Cerebellar cortex (tissue), 1 donor: ENCODE measurements at regions not wholly inside any gene's neighbourhood (a gene's known extent, or its start where the extent isn't known, plus 50 kb on each side); places are given as distances from the start of the nearest gene placed in this dataset.
"Not testable (repeated sequence)": the region's sequence is repeated elsewhere in the genome, so short reads cannot be mapped to it uniquely, and the experiment has no call there.

Source experiments
- DNase-seq: peaks from one replicate; pipeline ENCODE4 v3.0.0-alpha.2; 2015; ENCODE audit warnings: low spot score

DNA sequence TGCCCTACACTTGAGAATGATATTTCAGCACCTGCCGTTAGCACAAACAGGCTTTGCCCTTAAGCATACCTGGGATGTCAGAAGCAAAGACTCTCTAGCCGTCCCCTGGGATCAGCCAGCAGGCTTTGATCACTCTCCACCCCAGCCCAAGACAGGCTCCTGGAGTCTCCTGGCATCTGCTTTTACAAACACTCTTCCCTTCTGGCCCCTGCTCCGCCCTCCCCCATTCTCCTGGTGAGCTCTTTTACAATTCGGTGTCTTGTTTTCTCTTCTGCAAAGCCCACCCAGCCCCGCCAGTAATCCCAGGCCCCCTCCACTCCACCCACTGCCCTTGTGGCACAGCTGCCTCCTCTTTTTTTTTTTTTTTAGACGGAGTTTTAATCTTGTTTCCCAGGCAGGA lies 50.4 kb downstream of the KATNIP start:
- DNase-seq = no peak

DNA sequence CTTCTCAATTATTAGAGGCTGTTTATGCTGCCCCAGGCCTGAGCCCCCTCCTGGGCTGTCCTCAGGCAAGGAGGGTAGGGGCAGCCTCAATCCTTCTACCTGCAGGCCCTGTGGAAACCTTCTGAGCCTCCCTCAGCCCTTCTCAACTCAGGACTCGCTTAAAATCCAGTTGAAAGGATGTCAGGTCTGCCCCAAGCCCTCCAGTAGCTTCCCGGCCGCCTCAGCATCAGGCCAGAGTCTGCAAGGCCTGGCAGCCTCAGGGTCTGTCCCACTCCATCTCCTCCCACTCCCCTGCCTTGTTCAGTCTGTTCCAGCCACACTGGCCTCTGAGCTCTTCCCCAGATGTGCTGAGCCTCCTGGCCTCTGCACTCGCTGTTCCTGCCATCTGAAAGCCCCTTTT lies 52.2 kb downstream of the KATNIP start:
- no peak for DNase-seq

DNA sequence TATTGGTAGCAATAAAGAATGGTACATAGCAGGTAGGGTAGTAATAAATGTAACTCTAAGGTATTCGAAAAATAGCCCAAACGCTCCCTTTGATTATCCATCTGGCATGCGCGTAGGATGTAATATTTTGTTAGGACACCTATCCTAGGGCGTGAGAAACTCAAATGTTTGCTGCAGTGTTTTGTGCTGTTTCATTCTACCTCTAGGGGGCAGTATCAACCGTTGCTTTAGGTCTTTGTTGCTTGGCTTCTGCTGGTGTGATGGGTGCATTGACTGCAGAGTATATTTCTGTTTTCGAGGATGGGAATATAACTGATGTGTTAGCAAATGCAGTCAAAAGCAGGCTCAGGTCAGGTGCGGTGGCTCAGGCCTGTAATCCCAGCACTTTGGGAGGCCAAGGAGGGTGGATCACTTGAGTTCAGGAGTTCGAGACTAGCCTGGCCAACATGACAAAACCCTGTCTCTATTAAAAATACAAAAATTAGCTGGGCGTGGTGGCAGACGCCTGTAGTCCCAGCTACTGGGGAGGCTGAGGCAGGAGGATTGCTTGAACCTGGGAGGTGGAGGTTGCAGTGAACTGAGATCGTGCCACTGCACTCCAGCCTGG lies 55.7 kb downstream of the KATNIP start:
- peak; percentile 57 for DNase-seq

DNA sequence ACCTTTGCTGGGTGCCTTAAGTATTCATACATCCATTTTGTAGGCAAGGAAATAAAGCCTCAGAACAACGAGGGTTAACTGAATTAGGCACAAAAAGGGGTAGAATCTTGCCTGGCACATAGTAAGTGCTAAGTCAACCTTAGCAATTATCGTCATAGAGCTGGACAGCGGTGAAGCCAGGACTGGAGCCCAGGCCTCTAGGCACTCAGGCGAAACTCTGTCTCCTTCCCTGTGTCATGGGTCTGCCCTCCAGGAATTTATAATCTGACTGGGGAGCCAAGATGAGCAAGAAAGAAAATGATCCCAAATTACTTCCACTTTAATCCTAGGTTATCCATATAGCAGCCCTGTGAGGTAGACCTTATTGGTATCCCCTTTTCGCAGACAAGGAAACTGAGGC lies 61.4 kb downstream of the KATNIP start:
- no peak for DNase-seq

DNA sequence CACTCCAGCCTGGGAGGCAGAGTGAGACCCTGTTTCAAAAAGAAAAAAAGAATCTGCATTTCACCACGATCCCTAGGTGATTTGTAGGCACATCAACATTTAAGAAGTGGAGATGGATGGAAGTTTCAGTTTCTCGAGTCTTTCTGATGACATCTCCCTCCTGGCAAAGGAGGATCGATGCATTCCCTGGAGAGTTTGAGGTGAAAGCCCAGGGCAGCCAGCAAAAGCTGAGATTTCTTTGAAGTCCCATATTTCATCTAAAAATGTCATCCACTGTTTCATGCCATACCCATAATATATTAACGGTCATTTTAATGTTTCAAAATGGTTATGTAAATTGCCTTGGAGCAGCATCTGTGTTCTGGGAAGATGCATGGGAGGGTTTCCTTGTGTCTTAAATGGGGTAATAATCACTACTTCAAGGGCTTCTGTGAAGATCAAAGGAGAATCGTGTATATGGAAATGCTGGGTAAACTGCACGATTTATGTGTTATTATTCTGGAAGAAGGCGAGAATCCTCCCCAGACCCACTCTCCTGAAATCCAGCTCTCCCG lies 63.4 kb downstream of the KATNIP start:
- DNase-seq = no peak

DNA sequence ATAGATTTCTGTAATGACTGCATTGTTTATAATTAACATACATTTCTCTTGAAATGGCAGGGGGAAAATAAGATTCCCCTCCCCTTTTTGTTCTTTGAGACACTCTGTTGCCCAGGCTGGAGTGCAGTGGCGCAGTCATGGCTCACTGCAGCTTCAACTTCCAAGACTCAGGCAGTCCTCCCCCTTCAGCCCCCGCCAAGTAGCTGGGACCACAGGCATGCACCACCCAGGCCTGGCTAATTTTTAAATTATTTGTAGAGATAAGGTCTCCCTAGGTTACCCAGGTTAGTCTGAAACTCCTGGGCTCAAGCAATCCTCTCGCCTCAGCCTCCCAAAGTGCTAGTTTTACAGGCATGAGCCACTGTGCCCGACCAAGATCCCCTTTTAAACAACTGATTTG lies 67.7 kb downstream of the KATNIP start:
- DNase-seq = no peak

DNA sequence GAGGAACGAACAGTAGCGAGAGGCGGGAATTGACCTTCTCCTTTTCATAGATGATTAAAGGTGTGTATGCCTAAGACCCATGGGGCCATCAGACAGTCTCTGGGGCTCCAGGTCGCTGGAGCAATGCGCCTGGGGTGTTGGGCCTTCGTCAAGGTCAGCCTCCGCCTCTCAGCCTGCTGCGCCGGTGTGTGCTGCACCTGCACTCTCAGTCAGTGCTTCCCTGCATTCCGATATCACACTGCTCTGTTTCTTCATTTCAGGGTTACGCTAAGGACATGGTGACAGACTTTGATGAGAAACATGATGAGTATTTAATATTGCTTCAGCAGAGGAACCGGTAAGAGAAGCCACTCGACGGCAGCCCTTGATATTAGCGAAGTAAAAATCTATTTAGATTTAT lies 68.2 kb downstream of the KATNIP start:
- DNase-seq = no peak

DNA sequence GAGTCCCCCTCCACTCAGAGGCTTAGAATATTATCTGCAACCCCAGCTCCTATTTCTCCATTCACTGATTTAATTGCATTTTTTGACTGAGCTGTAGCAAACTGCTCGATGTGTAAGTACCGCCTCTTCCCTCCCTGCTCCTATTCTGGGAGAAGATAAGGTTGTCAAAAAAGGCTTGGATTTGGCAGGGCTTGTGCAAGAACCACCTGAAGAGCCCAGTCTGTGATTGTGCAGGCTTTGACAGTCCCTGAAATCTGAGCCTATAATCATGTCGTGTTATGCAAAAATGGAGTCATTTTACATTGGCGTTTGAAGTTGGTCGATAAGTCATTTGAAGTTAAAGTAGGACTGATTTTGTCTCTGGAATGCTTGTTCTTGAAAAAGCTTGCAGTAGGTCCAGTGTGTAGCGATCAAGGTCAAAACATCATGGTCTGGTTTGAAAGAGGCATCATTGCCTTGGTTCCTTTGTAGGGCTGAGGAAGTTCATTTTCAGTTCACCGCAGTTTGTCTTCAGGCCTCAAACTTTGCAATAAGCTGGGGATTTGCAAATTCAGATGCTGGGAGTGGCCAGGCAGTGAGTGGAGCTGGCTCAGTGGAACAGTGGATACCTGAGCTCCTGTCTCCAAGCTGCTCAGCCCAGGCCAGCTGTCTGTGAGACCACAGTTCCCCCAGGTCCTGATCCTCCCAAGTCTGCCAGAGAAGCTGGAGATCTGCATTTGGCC lies 68.8 kb downstream of the KATNIP start:
- DNase-seq = no peak

DNA sequence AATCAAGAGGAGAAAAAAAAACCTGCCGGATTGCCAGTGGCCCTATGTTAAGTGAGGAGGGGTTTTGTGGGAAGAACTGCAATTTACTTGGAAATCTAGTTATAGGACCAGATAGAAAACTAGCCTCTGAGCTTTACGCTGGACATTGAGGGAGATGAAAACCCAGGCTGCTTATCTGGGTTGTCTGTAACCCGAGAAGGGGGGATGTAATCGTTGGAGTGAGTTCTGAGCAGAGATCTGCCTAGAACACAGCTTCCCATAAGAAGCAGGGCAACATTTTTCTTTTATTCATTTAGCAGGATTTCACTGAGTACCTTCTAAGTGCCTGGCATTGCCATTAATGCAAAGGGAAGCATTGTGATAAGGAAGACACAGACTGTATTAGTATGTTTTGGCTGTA lies 70.6 kb downstream of the KATNIP start:
- DNase-seq = no peak

DNA sequence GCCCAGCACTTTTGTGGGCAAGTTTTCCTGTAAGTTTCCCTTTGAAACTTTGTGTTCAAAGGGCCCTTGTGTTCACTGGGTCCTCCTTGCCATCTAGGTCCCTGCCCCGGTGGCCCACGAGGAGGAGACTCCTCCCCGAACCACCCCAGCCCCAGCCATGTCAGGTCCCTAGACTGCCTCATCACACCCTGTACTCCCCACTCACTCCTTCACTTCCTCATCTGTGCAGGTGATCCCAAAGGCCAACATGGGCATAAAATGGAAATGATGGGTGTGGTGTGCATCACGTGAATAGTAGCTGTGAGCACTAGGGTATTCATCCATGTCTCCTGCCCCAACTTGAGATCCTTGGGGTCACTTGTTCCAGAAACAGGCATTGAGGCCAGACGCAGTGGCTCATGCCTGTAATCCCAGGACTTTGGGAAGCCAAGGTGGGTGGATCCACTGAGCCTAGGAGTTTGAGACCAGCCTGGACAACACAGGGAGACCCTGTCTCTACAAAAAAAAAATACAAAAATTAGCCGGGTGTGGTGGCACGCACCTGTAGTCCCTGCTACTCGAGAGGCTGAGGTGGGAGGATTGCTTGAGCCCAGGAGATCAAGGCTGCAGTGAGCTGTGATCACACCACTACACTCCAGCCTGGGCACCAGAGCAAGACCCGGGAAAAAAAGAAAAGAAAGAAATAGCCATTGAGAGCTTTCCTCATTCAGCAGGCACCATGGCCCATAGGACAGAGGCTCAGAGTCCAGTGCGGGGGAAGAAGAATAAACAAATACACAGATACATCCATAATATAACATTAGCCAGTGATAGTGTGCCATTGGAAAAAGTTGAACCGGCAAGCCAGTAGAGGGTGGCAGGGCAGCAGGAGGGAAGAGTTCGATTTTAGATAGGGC lies 74.5 kb downstream of the KATNIP start:
- no peak for DNase-seq

DNA sequence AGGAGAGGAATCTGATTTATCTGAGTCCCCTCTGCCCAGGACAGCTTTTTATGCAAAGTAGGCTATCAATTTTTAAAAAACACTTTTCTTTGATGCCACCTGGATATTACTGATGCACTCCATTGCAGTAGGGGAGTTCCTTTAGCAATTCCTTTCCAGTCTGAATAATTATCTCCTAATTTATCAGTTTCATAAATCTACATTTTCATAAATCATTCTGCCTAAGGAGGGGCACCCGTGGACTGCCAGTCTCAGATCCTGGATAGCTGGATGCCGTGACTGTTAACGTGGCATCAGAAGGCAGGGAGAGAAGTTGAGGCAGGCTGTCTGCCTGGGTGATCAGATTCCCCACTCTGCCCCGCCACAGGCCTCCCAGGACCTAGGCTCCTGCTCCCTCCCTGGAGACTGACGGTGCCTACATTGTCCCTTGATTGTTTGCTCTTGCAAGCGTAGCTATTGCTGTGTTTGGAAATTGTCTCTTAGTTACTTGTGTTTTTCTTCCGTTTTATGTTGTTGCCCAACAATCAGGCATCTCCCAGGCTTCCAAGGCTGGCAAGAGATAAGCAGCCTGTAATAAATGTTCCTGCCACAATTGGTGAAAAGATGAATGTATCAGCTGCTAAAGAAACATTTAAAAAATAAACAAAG lies 75.2 kb downstream of the KATNIP start:
- DNase-seq = no peak

DNA sequence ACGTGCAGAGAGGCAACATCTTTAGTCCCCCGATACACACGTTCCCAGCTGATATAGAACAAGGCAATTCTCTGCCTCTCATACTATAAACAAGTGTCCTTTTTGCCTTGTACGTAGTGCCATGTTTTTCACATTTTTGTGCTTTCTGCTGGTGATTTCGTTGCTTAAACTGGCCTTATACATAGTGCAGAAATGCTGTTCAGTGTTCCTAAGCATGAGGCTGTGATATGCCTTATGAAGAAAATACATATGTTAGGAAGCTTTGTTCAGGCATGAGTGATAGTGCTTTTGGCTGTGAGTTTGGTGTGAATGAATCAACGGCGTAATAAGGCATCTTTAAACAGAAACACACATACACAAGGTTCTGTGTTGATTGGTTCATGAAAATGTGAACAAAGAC lies 77.2 kb downstream of the KATNIP start:
- DNase-seq = no peak

DNA sequence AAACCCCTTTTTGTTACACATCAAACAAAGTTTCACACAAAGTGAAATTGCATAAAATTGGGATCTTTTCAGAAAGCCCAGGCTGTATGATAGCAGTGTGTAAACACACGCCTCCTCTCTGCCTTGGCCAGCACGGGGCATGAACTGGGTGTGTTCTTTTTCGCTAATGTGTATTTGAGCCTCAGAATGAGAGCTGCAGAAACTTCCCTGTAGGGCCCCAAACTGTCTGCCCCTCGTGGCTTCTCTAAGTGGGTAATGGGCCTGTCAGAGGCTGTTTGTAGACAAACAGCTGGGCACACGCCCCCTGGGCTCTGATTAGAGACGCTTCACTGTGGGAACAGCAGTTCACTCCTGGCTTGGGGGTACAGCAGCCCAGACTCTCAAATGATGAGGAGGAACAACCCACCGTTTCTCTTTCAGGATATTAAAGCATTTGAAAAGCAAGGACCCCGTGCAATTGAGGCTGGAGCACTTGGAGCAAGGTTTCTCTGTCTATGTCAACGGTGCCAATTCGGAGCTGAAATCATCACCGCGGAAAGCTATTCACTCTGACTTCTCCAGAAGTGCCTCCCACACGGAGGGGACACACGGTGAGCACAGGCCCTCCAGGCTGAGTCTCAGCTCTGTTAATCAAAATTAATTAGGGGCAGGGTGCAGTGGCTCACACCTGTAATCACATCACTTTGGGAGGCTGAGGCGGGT lies 78.4 kb downstream of the KATNIP start:
- DNase-seq = no peak

DNA sequence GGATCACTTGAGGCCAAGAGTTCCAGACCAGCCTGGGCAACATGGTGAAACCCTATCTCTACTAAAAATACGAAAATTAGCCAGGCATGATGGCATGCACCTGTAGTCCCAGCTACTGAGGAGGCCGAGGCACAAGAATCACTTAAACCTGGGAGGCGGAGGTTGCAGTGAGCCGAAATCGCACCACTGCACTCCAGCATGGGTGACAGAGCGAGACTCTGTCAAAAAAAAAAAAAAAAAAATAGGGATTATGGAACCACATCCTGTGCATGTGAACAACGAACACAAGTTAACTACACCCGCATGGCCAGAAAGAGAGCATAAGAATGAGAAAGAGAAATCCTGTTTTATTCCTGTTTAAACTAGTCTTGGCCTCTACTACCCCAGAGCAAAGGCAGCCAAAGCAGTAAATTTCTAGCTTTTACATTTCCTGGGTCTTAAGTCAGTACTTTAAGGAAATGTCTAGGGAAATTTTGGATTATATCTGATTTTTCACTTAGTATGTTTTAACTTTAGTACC lies 79.1 kb downstream of the KATNIP start:
- not testable (repeated sequence) for DNase-seq

DNA sequence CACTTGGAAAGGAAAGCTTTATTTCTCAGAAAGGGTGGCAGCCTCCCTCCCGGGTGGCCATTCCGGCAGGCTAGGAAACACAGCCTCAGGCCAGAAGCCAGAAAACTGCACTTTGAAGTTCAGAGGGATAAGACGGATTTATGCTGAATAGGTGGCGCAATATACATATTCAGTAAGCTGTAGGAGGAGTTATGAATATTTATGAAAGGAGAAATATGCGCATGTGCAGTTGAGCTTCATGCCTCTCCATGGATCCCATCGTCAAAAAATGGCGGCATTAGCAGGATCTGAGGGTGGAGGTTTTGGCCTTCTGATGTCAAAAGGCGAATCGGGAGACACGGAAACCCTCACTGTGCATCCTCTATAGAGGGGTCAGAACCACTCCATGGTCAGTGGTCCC lies 82.3 kb downstream of the KATNIP start:
- no peak for DNase-seq

DNA sequence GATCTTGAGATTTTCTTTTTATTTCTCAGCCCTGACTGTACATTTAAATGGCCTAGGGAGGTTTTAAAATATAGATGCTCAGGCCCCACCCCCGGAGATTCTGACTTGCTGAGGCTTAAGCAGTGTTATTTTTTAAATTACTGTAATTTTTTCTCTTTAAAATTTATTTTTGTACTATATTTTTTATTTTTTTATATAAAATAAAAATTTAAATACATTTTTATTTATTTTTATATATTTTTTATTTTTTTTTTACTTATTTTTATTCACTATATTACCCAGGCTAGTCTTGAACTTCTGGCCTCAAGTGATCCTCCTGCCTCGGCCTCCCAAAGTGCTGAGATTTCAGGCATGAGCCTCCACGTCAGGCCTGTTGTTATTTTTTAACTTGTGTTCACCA lies 83.3 kb downstream of the KATNIP start:
- DNase-seq = no peak

DNA sequence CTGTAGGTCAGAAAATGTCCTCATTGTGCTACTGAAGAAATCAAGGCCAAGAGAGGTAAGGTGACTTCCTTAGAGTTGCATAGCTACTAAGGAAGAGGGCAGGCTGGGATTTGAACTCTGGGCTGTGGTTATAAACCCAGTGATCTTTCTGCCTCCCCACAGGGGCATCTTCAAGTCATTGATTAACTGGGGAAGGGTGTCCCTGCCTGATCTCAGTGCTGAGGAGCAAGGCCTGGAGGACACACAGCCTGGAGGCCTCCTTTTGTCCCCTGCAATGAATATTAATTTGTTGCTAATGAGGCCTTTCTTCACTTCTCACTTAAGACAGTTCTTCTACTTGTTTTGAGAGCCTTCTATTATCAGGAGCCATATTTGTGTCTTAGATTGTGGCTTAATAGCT lies 83.8 kb downstream of the KATNIP start:
- DNase-seq = no peak

DNA sequence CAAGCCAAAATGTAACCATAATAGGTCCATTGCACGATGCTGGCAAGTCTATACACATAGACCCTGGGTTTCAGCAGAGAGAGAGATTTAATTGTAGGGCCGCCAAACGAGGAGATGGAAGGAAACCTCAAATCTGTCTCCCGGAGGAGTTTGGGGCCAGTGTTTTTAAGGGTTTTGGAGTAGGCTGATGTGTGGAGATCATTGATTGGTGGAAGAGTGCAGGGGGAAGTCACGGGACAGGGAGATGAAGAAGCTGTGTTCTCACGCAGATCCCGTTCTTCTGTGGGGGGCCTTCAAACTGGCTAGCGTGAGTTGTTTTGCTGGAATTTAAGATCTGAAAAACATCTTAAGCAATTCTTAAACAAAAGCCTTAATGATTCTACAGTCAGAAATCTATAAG lies 84.8 kb downstream of the KATNIP start:
- DNase-seq = no peak

DNA sequence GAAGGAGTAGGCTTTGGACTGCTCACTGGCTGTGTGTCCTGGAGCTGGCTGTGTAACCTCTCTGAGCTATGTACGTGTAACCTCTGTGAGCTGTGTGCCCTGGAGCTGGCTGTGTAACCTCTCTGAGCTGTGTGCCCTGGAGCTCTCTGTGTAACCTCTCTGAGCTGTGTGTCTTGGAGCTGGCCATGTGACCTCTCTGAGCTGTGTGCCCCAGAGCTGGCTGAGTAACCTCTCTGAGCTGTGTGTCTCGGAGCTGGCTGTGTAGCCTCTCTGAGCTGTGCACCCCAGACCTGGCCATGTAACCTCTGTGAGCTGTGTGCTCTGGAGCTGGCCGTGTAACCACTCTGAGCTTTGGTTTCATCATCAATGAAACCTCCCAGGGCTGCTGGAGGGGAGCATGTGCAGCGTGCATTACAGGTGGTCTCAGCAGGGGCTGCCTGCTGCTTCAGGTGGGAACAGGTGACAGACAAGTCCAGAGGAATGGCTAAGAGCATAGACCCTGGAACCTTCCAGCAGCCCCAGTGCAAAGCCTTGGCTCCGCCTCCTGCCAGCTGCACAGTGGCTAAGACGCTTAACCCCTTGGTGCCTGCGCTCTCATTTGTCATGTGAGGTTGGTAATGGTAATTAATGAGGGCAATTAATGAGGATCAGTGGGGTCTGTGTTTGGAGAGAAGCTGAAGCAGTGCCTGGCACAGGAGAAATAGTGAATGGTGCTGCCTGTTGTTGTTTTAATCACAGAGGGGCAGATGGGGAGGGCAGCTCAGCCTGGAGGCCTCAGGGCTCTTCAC lies 86.7 kb downstream of the KATNIP start:
- DNase-seq = no peak

DNA sequence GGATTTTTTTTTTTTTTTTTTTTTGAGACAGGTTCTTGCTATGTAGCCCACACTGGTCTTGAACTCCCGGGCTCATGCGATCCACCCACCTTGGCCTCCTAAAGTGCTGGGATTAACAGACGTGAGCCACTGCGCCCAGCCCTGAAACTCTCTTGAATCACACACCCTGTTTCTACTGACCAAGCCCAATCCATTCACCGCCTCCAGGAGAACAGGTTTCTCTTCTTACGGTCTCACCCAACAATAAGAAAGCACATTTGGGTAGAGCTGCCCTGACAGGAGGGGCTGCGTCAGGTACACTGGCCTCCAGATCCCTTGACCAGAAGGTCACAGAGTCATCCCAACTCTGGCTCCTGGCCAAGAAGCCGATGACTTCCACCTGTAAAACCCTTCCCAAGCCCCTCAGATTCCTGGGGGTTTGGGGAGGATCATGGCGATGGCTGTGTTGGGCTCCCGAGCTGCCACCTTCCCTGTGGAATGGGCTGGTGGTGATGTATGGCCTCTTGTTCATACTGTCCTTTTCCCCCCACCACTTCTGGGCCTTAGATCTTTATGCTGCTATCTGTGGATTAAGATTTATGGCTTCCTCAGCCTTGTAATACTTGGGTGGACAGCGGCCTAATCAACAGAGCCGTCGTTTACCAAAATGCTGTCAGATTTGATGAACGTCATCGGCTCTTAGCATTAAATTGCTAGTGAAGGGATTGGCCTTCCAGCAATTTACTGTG lies 89.1 kb downstream of the KATNIP start:
- DNase-seq = no peak
